Natural killer cell (primary cell): ENCODE measurements at regions not wholly inside any gene's neighbourhood (a gene's known extent, or its start where the extent isn't known, plus 50 kb on each side); places are given as distances from the start of the nearest gene placed in this dataset.
"Not testable (repeated sequence)": the region's sequence is repeated elsewhere in the genome, so short reads cannot be mapped to it uniquely, and the experiment has no call there.

Source experiments
- ATAC-seq, 3 donors: fragments of 150-1000 bp in 2 of 3; fragments of 200-7000 bp in 1 of 3; cut with Tn5 transposase; 1 replicate in 1 of 3; 2 replicates in 2 of 3; pipeline ENCODE4 v1.10.0; 2021; ENCODE audit warnings: mild to moderate bottlenecking in 2 of 3, moderate library complexity in 2 of 3
- DNase-seq, 2 donors: peaks; one replicate each; pipeline versions ENCODE4 v3.0.0 to v3.0.0-alpha.2; 2013 to 2021; ENCODE audit warnings: mixed read lengths in 1 of 2
- H3K27ac ChIP-seq: one replicate; pipeline ENCODE4 v1.5.1; 2013; ENCODE audit warnings: mild to moderate bottlenecking, low read length
- H3K27me3 ChIP-seq: one replicate; pipeline ENCODE4 v1.6.1; 2013; ENCODE audit warnings: low read length; ENCODE audit not compliant: control insufficient read depth, insufficient read depth
- H3K36me3 ChIP-seq: one replicate; pipeline ENCODE4 v1.6.1; 2013; ENCODE audit warnings: low read length; ENCODE audit not compliant: control insufficient read depth, insufficient read depth
- H3K4me1 ChIP-seq: one replicate; pipeline ENCODE4 v1.6.1; 2013; ENCODE audit warnings: low read length; ENCODE audit not compliant: control insufficient read depth, insufficient read depth
- H3K4me3 ChIP-seq: one replicate; pipeline ENCODE4 v1.5.1; 2013; ENCODE audit warnings: low read length
- H3K9me3 ChIP-seq: one replicate; pipeline ENCODE4 v1.6.1; 2013; ENCODE audit warnings: low read length; ENCODE audit not compliant: control insufficient read depth, insufficient read depth
- H3K27ac Mint-ChIP-seq, 2 donors: one replicate each; pipeline ENCODE4 v1.8.0; 2022; ENCODE audit warnings: mild to moderate bottlenecking in 2 of 2, mixed read lengths in 2 of 2, moderate library complexity in 1 of 2
- H3K27me3 Mint-ChIP-seq, 2 donors: one replicate each; pipeline ENCODE4 v1.8.0; 2022; ENCODE audit warnings: low read depth in 2 of 2, mixed read lengths in 2 of 2
- H3K36me3 Mint-ChIP-seq: one replicate; pipeline ENCODE4 v1.8.0; 2022; ENCODE audit warnings: mixed read lengths
- H3K4me1 Mint-ChIP-seq, 2 donors: one replicate each; pipeline ENCODE4 v1.8.0; 2022; ENCODE audit warnings: mixed read lengths in 2 of 2
- H3K4me3 Mint-ChIP-seq: one replicate; pipeline ENCODE4 v1.8.0; 2022; ENCODE audit warnings: mild to moderate bottlenecking, moderate library complexity, mixed read lengths
- H3K9me3 Mint-ChIP-seq, 2 donors: one replicate each; pipeline ENCODE4 v1.8.0; 2022; ENCODE audit warnings: mixed read lengths in 2 of 2
- WGBS: methylation state at CpG from one replicate; pipeline ENCODE4 v1.1.7; 2013; ENCODE audit warnings: missing lambda C conversion rate; ENCODE audit not compliant: insufficient coverage; 5-methylcytosine and 5-hydroxymethylcytosine counted together
- intact Hi-C: fragments of 100-400 bp; cut with micrococcal nuclease; formaldehyde crosslinking; loops from one replicate; pipeline ENCODE4 v1.14.2; 2022
- TF ChIP-seq, protein P1 (sequence below): fragments of 200-600 bp; IDR thresholded peaks from one replicate; pipeline ENCODE4 v1.8.0; 2022; ENCODE audit warnings: antibody characterized with exemption

DNA sequence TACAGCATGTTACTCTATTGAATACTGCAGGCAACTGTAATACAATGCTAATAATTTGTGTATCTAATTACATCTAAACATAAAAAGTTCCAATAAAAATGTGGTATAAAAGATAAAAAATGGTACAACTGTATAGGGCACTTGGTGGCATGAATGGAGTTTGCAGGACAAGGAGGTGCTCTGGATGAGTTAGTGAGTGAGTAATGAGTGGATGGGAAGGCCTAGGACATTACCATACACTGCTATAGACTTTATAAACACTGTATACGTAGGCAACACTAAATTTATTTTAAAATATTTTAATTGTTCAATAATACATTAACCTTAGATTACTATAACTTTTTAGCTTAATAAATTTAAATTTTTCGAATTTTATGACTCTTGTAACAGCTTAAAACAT, 579.6 kb upstream of the MAN1A1 start:
- Mint-ChIP-seq H3K9me3 (peaks cover 15 to 19% of the 10 kb centered on the region in 2 donors), H3K4me3 (no peak overlapping the region), H3K36me3 (peaks cover 10% of the 10 kb centered on the region), H3K4me1 (no peaks in the 10 kb centered on the region), H3K27me3 (no peaks in the 10 kb centered on the region), H3K27ac (no peak overlapping the region)
- Histone ChIP-seq H3K27me3 (no peaks in the 10 kb centered on the region), H3K4me1 (no peaks in the 10 kb centered on the region), H3K4me3 (no peak overlapping the region), H3K9me3 (peaks cover 11% of the 10 kb centered on the region), H3K36me3 (no peaks in the 10 kb centered on the region), H3K27ac (no peak overlapping the region)
- DNase-seq (no peak), ATAC-seq (no peak)
- TF ChIP-seq, protein P1, sequence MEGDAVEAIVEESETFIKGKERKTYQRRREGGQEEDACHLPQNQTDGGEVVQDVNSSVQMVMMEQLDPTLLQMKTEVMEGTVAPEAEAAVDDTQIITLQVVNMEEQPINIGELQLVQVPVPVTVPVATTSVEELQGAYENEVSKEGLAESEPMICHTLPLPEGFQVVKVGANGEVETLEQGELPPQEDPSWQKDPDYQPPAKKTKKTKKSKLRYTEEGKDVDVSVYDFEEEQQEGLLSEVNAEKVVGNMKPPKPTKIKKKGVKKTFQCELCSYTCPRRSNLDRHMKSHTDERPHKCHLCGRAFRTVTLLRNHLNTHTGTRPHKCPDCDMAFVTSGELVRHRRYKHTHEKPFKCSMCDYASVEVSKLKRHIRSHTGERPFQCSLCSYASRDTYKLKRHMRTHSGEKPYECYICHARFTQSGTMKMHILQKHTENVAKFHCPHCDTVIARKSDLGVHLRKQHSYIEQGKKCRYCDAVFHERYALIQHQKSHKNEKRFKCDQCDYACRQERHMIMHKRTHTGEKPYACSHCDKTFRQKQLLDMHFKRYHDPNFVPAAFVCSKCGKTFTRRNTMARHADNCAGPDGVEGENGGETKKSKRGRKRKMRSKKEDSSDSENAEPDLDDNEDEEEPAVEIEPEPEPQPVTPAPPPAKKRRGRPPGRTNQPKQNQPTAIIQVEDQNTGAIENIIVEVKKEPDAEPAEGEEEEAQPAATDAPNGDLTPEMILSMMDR, result no peak
- intact Hi-C loops, result no loop called here
- WGBS, result no CpG with 5 or more reads among the region's 2 CpGs

DNA sequence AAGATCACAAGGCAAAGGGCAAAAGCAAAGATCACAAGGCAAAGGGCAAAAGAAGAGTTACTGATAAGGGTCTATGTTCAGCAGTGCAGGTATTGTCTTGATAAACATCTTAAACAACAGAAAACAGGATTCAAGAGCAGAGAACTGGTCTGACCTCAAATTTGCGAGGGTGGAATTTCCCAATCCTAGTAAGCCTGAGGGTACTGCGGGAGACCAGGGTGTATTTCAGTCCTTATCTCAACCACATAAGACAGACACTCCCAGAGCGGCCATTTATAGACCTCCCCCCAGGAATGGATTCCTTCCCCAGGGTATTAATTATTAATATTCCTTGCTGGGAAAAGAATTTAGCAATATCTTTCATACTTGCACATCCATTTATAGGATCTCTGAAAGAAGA, 575.3 kb upstream of the MAN1A1 start:
- H3K27me3 Mint-ChIP-seq, H3K4me1 ChIP-seq, intact Hi-C loops, H3K27ac ChIP-seq, H3K4me1 Mint-ChIP-seq, H3K27me3 ChIP-seq, H3K27ac Mint-ChIP-seq, H3K4me3 ChIP-seq, H3K4me3 Mint-ChIP-seq, H3K36me3 ChIP-seq, ATAC-seq, DNase-seq: not testable (repeated sequence)
- peaks cover 21% of the 10 kb centered on the region for H3K9me3 ChIP-seq
- Mint-ChIP-seq H3K36me3 (peaks cover 41% of the 10 kb centered on the region), H3K9me3 (peaks cover 28 to 34% of the 10 kb centered on the region in 2 donors)
- WGBS, result 88% methylated on average over 2 of the region's 3 CpGs

DNA sequence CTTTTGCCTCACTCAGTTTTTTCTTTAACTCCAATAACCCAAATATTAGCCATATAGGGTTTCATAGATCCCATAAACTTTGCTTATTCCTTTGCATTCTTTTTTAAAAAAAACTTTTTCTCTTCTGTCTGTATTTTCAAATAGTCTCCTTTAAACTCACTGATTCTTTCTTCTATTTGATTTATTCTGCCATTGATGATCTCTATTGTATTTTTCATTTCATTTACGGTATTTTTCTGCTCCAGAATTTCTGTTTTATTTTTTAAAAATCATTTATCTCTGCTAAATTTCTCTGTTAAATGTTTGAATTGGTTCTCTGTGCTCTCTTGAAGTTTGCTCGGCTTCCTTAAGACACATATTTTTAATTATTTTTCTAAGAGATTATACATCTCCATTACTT, 573.3 kb upstream of the MAN1A1 start:
- Mint-ChIP-seq H3K36me3 (peaks cover 41% of the 10 kb centered on the region), H3K4me1 (no peaks in the 10 kb centered on the region), H3K9me3 (peaks cover 31 to 34% of the 10 kb centered on the region in 2 donors), H3K27me3 (no peaks in the 10 kb centered on the region), H3K27ac (no peak overlapping the region), H3K4me3 (no peak overlapping the region)
- H3K4me3 ChIP-seq, result no peak overlapping the region
- H3K27me3 ChIP-seq, result no peaks in the 10 kb centered on the region
- WGBS, result no CpG with 5 or more reads among the region's 2 CpGs
- no peaks in the 10 kb centered on the region for H3K36me3 ChIP-seq
- TF ChIP-seq, protein P1, result no peak
- DNase-seq (no peak), ATAC-seq (no peak)
- no peaks in the 10 kb centered on the region for H3K4me1 ChIP-seq
- H3K9me3 ChIP-seq, result peaks cover 21% of the 10 kb centered on the region
- H3K27ac ChIP-seq, result no peak overlapping the region
- intact Hi-C loops, result no loop called here

DNA sequence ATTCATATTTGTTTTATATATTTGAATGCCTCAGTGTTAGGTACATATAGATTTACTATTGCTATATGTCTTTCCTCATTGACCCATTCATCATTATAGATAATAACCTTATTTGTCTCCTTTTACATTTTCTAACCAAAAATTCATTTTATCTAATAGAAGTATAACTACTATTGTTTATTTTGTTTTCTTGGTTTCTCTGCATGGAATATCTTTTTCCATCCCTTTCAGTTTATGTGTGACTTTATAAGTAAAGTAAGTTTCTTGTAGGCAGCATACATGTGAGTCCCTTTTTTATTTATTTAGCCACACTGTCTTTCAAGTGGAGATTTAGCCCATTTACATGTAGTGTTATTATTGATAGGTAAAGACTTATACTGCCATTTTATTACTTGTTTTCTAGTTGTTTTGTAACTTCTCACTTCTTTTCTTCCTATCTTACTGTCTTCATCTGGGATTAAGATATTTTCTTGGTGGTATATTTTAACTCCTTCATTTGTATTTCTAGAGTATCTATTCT, 572.0 kb upstream of the MAN1A1 start:
- H3K27me3 ChIP-seq, result no peaks in the 10 kb centered on the region
- no peak overlapping the region for H3K27ac ChIP-seq
- Mint-ChIP-seq H3K4me3 (no peak overlapping the region), H3K27me3 (no peaks in the 10 kb centered on the region), H3K27ac (no peak overlapping the region), H3K36me3 (peaks cover 41% of the 10 kb centered on the region), H3K9me3 (peaks cover 31% of the 10 kb centered on the region in 2 donors), H3K4me1 (no peaks in the 10 kb centered on the region)
- H3K4me3 ChIP-seq, result no peak overlapping the region
- peaks cover 21% of the 10 kb centered on the region for H3K9me3 ChIP-seq
- ATAC-seq, result no peak
- H3K4me1 ChIP-seq, result no peaks in the 10 kb centered on the region
- no peak for DNase-seq
- no peaks in the 10 kb centered on the region for H3K36me3 ChIP-seq
- TF ChIP-seq, protein P1, result no peak
- intact Hi-C loops, result no loop called here
